HG02840 (cell line): ENCODE measurements at regions not wholly inside any gene's neighbourhood (a gene's known extent, or its start where the extent isn't known, plus 50 kb on each side); places are given as distances from the start of the nearest gene placed in this dataset.

ENCODE experiments used
- ATAC-seq: cut with Tn5 transposase; IDR thresholded peaks from one replicate; pipeline ENCODE4 v1.9.1; 2021; ENCODE audit warnings: mild to moderate bottlenecking, moderate library complexity, moderate number of reproducible peaks; ENCODE audit not compliant: unreplicated experiment, low FRiP score

DNA sequence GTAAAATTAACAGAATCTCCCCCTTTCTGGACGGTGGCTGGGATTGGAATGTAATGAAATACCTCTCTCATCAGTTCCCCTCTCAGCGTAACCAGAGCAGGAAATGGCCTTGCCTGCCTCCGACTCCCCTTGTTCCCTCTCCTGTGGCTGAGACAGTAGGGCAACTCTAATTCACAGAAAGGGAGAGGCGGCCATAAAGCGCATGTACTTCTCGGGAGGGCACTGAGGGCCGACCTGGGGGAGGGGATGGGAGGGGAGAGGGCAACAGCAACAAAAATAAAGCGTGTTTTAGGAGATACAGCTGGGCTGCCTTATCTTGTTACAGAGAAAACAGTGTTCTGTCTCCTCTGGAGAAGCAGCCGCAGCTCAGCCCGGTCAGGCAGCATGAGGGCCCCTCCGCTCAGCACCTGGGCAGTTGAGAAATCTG lies 783.3 kb upstream of the ARRDC4 start:
- no peak for ATAC-seq

DNA sequence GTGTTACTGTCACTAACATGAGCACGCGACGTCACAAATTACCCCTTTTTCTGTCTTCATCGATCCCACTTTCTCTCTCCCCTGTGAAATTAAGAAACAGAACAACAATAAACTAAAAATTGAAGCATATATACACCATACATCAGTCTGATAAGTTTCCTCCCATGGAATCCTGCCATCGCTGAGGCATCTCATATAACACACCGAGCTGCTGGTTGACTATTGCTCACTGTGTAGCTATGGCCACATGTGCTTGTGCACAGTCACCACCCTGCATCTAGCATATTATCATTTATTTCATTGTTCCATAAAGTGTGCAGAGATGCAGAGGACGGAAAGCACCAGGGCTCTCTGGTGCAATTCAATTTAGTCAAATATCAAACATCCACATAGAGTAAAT lies 777.9 kb upstream of the ARRDC4 start:
- ATAC-seq = no peak

DNA sequence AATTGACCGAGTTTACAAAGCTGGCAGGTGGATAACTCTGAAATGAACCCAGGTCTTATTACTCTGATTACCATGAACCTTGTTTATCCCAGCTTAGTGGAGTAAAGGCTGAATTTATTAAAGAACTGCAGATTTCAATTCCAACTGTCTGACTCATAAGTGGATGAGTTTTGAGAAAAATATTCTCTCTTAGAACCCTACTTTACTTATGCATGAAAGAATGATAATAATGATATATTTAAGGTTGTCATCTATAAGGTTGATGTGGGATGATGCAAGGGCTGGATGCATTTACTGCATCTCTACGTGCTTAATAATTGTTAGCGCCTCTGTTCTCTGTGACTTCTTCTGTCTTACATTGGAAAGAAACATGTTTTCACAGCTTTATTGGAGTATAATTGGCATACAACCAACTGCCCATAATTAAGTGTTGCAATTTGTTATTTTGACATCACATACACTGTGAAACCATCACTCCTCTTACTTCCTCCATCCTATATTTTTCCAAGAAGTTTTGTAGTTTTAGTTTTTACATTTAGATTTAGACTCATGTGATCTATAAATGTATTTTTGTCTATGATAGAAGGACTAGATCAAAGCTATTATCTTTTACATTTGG lies 771.2 kb upstream of the ARRDC4 start:
- ATAC-seq = no peak

DNA sequence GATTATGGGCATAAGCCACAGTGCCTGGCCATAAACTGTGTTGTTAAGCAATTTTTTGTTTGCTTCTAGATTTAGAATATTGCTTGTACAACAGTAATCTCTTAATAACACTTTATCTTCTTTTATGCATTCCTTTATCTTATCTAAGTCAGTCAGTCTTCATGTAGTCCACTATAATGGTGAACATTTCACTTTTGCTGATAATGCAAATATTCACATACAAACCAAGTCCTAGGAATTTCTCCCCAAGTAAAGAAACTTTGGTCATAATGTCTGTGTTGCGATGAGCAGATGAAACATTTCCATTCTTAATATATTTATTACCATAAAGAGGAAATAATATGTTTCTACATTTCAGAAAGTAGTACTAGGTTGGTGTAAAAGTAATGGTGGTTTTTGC lies 765.8 kb upstream of the ARRDC4 start:
- ATAC-seq = no peak

DNA sequence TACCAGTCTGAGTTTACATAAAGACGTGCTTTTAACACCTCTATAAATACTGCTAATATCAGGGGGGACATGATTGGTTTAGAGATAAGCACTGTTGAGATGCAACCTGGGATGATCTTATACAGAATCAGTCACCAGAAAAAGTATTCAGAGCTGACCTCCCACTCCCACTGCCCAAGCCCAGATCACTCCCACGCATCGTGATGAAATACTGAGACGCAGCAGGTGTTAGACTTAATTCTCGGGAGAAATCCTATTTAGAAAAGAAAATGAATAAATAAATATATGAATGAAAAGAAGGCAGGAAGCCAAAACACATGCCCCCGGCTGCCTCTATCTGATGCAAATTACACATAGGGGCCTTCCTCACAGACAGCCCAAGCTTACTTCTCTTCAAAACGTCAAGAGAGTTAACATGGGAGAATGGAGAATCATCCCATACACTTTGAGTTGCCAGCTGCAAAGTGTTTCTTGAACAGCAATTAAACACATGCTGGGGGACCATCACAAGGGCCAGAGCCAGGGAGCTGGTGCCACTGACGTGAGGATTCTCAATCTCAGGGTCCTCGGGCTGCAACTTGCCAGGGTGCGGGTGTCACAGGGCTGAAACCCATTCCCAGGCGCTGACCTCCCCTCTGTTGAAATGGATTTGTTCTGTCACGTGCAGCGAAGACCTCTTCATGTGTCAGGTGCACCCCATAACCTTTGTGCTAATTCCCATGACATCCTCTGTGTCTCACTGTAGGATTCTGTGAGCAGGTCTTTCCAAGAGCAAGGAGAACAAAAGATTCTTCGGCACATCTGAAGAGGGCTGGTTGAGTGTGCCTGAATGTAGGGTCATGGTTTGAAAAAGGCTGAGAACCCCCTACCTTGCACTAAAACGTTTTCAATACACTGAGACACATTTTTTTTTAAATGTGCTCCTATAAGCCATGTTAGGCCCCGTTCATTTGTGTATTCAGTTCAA lies 764.2 kb upstream of the ARRDC4 start:
- no peak for ATAC-seq

DNA sequence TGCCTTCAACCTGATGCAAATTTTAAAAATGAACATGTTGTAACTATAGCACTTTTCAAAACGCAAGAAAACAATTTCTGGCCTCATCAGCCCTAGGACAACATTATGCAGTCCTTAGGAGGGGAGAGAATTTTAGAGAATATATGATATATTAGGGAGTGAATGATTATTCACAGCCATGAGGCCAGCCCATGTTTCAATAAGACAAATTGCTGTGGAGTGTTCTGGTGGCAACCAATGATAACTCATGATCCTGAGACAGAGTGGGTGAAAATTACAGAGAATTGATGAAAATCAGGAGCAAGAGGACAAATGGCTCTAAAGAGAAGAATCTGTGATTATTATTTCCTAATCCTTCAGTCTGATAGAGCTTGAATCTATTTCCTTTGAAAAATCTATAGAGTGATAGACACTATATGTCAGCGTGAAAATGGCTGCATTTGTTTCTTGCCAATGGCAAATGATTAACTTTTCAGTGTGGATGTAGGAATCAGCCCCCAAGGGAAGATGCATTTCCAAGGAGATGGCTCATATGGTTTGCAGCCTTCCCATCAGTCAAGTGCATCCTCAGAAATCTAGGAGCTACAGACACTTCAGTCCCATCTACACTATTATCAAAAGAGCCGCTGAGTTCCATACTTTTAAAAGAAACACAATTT lies 761.0 kb upstream of the ARRDC4 start:
- ATAC-seq = no peak

DNA sequence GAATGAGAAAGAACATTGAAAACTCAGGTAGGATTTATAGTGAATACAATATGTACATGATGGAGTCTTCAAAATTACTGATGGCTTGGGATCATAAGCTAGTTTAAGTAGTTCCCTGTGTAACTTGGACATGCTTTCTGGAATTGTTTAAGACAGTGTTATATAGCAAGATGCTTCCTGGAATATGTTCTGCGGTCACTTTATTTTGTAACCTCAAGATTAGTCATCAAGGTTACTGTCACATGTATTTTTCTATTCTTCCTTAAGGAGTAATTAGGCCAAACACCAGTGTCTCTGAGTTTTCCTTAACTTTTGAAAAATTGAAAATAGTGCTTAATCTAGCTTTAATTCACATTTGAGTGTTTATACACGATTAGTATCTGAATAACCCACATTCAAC lies 760.3 kb upstream of the ARRDC4 start:
- ATAC-seq = no peak

DNA sequence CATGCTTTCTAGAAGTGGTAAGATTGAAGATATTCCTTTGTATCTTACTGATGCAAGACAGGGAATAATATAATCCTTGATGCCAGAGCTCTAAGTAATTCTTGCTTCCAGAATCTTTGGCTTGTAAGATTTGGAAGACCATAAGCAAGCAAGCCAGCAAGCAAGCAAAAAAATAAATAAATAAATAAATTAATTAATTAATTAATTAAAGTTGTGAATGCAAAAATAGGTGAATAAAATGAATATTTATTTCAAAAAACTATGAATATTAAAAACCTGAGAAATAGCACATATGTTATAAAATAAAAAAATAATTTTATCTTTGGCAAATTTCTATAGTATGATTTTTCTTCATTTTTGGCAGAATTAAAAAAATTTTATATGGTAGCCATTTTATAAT lies 750.2 kb upstream of the ARRDC4 start:
- no peak for ATAC-seq

DNA sequence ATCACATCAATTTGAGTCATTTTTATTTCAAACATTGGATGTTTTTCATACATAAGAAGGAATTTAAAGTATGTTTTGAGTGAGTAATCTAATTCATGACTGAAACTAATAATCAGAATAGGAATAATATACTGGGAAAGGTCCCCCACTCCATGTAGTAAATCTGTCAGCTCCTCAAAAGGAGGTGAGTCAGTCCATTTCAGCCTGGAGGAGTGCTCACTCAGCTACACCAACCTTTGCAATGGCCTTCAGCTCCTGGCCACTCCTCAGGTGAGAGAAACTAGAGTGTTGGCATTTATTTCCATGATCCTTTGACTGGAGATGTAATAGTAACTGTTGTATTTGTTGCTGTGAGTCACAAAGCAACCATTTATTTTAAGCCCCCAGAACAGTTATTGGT lies 744.9 kb upstream of the ARRDC4 start:
- ATAC-seq = no peak

DNA sequence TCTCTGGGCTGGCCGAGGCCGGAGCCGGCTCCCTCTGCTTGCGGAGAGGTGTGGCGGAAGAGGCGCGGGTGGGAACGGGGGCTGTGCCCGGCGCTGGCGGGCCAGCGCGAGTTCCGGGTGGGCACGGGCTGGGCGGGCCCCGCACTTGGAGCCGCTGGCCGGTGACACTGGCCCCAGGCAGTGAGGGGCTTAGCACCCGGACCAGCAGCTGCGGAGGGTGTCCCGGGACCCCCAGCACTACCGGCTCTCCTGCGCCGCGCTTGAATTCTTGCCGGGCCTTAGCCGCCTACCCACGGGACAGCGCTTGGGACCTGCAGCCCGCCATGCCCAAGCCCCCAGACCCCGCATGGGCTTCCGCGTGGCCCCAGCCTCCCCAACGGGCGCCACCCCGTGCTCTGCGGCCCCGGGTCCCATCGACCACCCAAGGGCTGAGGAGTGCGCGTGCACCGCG lies 736.3 kb upstream of the ARRDC4 start:
- ATAC-seq = no peak

DNA sequence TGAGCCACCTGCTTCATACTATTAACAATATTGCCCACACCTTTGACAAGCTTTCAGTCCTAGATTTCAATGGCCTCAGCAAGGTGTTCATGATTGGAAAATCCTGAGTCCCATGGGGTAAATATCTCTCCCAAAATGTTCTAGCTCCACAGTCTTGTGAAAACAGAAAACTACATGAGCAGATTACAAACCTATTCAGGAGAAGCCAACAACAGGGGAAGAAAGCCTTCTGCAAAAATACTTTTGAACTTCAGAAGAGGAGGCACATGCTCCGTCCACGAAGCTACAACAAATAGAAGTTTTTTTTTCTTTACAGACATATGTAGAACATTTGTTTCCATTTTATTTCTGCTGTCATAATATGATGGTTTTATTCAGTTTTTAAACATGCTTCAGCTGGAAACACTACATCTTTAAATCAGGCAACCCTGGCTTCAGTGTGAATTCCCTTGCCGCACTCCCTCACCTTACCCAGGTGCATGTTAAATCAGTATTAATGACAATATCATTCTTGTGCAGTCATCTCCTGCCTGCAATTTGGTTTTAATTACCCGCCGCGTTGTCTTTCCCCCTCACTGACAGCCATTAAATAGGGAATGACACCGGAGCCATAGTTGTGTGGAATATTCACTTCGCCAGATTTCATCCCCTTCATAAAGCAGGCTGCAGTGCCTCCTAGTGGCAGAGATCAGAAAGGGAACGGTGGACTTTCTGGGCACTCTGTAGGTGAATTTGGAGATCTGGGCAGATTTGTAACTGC lies 725.5 kb upstream of the ARRDC4 start:
- no peak for ATAC-seq

DNA sequence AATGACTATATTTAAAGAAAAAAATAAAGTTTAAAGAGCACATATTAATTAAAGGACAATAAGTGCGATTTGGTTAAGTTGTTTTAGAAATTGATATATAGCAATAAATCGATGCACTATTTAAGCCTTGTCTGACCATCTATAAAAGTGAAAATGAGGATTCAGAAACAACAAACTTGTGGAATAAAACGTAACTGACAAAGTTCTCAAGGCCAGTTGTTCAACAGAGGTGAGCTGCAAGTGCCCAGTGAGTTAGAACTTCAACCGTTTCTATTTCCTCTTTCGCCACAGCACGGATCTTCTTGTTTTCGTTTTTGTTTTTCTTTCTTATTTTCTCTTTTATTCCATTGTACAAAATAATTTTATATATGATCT lies 724.9 kb upstream of the ARRDC4 start:
- ATAC-seq = no peak

DNA sequence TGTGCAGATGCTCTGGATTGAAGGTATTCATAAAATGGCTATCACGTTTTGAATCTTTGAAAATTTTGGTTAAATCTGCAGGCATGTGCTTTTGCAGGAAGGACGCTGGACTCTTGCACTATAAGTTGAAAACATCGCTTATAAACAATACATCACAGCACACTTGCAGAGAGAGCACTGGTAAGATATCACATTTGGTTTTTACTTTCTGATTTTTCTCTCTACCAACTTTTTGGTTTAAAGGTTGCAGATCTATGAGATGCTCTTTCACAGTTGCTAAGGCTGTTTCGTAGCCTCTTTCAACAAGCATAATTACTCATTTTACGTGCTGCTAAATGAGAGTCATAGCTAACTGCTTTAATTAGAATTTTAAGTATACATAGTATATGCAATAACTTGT lies 724.4 kb upstream of the ARRDC4 start:
- no peak for ATAC-seq

DNA sequence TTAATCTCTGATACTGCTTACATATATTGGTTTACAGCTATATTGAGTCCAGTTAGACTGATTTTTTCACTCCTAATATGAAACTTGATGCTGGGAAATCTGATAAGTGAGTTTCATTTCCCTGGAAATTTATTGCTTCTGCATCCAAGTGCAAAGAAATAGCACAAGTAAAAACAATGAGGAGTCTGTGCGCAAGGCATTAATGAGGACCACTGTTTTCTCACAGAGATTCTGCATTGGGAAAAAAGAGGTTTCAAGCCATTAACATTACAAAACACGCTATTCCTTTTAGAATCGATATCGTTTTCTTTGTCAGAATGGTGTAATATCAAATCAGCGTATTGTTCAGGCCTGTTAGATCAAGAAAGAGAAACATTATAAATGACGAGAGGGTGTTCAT lies 723.3 kb upstream of the ARRDC4 start:
- no peak for ATAC-seq

DNA sequence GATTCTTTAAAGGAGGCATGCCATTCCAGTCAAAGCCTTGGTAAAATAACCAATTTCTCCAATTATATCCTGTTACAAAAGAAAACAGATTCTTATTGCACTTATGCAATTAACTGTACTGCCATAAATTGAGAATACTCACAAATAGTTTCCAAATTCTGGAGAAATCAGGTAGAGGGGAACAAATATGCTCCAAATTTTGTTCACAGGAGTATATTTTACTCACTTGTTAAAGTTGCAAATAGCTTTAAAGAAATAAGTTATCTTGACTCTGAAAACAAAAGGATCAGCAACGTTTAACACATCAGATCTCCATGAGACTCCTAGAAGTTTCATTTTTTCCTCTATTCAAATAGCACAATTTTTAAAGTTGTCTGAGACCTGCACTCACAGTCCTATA lies 712.1 kb upstream of the ARRDC4 start:
- ATAC-seq = no peak

DNA sequence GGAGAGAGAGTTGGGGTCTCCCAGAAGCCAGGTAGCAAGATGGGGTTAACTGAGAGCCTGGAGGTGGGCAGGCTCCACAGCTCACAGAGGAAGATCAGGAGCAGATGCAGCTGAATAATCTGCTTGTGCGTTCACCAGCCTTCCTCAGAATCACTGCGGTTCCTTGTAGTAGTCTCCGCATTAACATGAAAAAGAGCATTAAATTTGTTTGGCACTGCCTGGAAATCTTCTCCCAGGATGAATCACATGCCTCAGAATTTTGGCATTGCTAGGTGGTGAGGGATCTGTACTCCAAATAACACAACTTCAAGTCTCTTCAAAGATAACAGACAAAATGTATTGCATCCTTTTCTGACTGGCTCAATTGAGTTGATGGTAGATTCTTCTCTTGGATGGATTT lies 700.6 kb upstream of the ARRDC4 start:
- ATAC-seq = no peak

DNA sequence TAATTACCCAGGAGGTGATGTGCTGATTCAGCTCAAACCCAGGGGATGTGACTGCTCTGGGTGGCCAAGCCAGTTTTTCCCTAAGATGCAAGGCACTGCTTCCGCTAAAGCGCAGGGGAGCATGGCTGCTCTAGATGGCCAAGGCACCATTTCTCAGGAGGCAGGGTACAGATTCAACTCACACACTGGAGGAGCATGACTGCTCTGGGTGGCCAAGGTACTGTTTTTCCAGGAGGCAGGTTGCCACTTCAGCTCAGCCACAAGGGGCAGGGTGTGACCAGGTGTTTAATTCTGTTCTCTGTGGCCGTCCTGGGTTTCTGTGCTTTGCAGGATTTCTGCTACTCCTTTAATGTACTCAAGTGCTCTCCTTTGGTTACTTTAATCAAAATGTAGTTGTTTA lies 659.3 kb upstream of the ARRDC4 start:
- no peak for ATAC-seq

DNA sequence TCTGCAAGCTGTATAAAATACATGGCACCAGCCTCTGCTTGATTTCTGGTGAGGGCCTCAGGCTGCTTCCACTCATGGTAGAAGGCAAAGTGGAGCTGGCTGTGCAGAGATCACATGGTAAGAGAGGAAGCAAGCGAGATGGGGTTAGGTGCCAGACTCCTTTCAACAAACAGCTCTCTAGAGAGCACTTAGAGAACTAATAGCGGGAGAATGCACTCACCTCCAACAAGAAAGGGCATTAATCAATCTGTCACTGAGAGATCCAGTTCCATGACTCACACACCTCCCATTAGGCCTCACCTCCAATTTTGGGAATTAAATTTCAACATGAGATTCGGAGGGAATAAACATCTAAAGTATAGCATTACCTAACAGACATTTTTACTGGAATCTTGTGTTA lies 644.1 kb upstream of the ARRDC4 start:
- no peak for ATAC-seq

DNA sequence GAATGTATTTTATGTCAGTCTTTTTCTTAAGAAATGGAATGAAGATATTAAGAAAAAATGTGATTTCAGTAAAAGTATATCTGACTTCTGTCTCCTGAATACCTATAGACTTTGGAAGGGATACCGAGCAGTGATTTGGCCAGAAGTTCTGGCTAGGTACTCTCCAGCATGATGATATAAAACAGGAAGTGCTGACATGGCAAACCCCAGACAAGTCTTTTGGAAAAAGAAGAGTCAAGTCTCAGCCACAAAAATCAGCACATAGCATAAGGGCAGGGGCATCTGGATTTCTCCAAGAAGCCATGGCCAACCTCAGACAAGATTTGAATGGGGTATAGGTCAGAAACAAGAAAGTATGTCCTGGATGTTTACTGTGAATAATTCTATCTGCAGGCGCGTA lies 643.3 kb upstream of the ARRDC4 start:
- no peak for ATAC-seq

DNA sequence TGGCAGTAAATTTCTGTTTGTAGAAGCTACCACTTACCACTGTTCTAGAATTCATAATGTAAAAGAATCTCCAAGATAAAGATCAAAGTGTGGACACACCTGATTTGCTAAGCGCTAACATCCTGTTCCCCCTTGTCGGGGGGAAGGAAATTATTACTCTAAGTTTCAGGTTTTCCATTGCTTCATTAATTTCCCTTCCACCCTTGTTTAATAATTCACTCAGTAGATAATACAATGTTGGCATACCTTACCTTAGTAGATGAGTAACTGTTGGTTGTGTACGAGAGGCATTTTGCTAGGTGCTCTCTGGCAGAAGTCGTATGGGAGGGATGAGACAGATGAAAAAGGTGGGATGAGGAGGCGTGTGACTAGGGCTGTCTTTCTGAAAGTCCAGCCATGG lies 641.2 kb upstream of the ARRDC4 start:
- ATAC-seq = no peak

DNA sequence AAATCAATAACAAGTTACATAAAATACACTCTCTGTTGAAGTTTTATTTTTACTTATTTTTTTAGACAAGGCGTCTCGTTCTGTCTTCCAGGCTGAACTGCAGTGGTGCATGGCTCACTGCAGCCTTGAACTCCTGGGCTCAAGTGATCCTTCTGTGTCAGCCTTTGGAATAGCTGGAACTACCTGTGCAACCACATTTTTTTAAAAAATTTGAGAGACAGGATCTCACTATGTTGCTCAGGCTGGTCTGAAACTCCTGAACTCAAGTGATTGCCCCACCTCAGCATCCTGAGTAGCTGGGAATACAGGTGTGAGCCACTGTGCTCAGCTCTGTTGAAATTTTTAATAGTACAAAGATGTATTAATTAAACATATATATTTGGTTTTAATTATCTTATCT lies 614.3 kb upstream of the ARRDC4 start:
- no peak for ATAC-seq
